Gastrocnemius medialis (tissue), 4 donors: ENCODE measurements at regions not wholly inside any gene's neighbourhood (a gene's known extent, or its start where the extent isn't known, plus 50 kb on each side); places are given as distances from the start of the nearest gene placed in this dataset.

ENCODE experiments used
- POLR2A ChIP-seq, 2 donors: fragments of 450-650 bp; IDR thresholded peaks; one replicate each; pipeline ENCODE4 v1.6.1; 2017; ENCODE audit warnings: antibody characterized with exemption in 2 of 2, mild to moderate bottlenecking in 2 of 2, moderate library complexity in 2 of 2
- TF ChIP-seq, protein P1 (sequence below), 5 experiments: fragments of 450-650 bp in 3 of 5; fragments of 200-600 bp in 2 of 5; sonication (generic) in 2 of 5; IDR thresholded peaks in 4 of 5; conservative IDR thresholded peaks in 1 of 5; 1 replicate in 4 of 5; 2 replicates in 1 of 5; pipeline ENCODE4 v1.5.1; 2016 to 2019; ENCODE audit warnings: antibody characterized with exemption in 5 of 5, mild to moderate bottlenecking in 3 of 5, moderate library complexity in 3 of 5

DNA sequence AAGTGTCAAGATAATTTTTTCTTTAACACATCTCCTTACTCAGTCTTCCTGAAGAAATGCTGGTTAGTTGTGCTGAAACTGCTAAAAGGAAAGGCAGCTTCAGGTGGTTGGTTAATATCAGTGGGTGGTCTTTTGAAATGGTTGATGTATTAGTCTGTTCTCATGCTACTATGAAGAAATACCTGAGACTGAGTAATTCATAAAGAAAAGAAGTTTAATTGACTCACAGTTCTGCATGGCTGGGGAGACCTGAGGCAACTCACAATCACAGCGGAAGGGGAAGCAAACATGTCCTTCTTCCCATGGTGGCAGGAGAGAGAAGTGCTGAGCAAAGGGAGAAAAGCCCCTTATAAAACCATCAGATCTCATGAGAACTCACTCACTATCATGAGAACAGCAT lies 125.9 kb upstream of the CYRIA start:
- TF ChIP-seq, protein P1, sequence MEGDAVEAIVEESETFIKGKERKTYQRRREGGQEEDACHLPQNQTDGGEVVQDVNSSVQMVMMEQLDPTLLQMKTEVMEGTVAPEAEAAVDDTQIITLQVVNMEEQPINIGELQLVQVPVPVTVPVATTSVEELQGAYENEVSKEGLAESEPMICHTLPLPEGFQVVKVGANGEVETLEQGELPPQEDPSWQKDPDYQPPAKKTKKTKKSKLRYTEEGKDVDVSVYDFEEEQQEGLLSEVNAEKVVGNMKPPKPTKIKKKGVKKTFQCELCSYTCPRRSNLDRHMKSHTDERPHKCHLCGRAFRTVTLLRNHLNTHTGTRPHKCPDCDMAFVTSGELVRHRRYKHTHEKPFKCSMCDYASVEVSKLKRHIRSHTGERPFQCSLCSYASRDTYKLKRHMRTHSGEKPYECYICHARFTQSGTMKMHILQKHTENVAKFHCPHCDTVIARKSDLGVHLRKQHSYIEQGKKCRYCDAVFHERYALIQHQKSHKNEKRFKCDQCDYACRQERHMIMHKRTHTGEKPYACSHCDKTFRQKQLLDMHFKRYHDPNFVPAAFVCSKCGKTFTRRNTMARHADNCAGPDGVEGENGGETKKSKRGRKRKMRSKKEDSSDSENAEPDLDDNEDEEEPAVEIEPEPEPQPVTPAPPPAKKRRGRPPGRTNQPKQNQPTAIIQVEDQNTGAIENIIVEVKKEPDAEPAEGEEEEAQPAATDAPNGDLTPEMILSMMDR (IDR thresholded peaks at IDR 0.05 in 4 of 5, conservative IDR thresholded peaks at IDR 0.05 in 1 of 5): no peak
- no peak for TF ChIP-seq POLR2A (IDR thresholded peaks at IDR 0.05)
